ENCODE measurements at regions not wholly inside any gene's neighbourhood (a gene's known extent, or its start where the extent isn't known, plus 50 kb on each side); places are given as distances from the start of the nearest gene placed in this dataset.
"Not testable (repeated sequence)": the region's sequence is repeated elsewhere in the genome, so short reads cannot be mapped to it uniquely, and the experiment has no call there.

GRCh38 chr16:60611844-60612243 is 1424.4 kb downstream of the CDH8 start:
- no peak overlapping the region for H3K4me3 ChIP-seq (ENCODE audit: low read length)
- H3K36me3 ChIP-seq (ENCODE audit: control insufficient read depth, insufficient read depth, low read length): no peaks in the 10 kb centered on the region
- no peak overlapping the region for H3K9ac ChIP-seq (ENCODE audit: low read length)
- no peaks in the 10 kb centered on the region for H3K27me3 ChIP-seq (ENCODE audit: control insufficient read depth, insufficient read depth, low read length)
- no peak overlapping the region for H3K27ac ChIP-seq (ENCODE audit: low read depth, low read length)
- no peaks in the 10 kb centered on the region for H3K4me1 ChIP-seq (ENCODE audit: control insufficient read depth, insufficient read depth, low read length)

GRCh38 chr16:60608971-60609370 is 1427.3 kb downstream of the CDH8 start:
- no peak overlapping the region for H3K4me3 ChIP-seq (ENCODE audit: low read length)
- no peaks in the 10 kb centered on the region for H3K27me3 ChIP-seq (ENCODE audit: control insufficient read depth, insufficient read depth, low read length)
- H3K4me1 ChIP-seq (ENCODE audit: control insufficient read depth, insufficient read depth, low read length): no peaks in the 10 kb centered on the region

GRCh38 chr16:60605652-60606051 is 1430.6 kb downstream of the CDH8 start:
- H3K27me3 ChIP-seq (ENCODE audit: control insufficient read depth, insufficient read depth, low read length); H3K4me3 ChIP-seq (ENCODE audit: low read length); H3K9ac ChIP-seq (ENCODE audit: low read length); H3K36me3 ChIP-seq (ENCODE audit: control insufficient read depth, insufficient read depth, low read length); H3K27ac ChIP-seq (ENCODE audit: low read depth, low read length); H3K4me1 ChIP-seq (ENCODE audit: control insufficient read depth, insufficient read depth, low read length): not testable (repeated sequence)

More at GRCh38 chr16:60608971-60609370, 1427.3 kb downstream of the CDH8 start:
- Histone ChIP-seq H3K36me3 (ENCODE audit: control insufficient read depth, insufficient read depth, low read length) (no peaks in the 10 kb centered on the region), H3K9ac (ENCODE audit: low read length) (no peak overlapping the region), H3K27ac (ENCODE audit: low read depth, low read length) (no peak overlapping the region)

DNA sequence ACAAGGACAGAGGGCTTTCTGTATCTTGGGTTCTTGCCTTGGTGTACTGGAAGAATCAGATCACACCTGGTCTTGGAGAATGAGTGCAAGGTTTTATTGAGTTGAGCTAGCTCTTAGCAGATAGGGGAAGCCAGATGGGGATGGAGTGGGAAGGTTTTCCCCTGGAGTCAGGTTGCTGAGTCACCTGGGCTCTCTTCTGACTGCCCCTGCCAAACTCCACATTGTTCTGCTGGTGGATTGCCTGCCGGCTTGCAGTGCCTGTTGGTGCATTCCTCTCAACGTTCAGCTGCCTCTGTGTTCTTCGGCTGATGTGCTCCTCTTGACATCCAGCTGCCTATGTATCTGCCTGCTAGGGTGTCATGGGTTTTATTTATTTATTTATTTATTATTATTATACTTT is 1431.1 kb downstream of the CDH8 start:
- H3K4me3 ChIP-seq (ENCODE audit: low read length): no peak overlapping the region
- no peak overlapping the region for H3K27ac ChIP-seq (ENCODE audit: low read depth, low read length)
- no peaks in the 10 kb centered on the region for H3K36me3 ChIP-seq (ENCODE audit: control insufficient read depth, insufficient read depth, low read length)
- H3K9ac ChIP-seq (ENCODE audit: low read length): no peak overlapping the region
- H3K27me3 ChIP-seq (ENCODE audit: control insufficient read depth, insufficient read depth, low read length): no peaks in the 10 kb centered on the region
- H3K4me1 ChIP-seq (ENCODE audit: control insufficient read depth, insufficient read depth, low read length): no peaks in the 10 kb centered on the region

DNA sequence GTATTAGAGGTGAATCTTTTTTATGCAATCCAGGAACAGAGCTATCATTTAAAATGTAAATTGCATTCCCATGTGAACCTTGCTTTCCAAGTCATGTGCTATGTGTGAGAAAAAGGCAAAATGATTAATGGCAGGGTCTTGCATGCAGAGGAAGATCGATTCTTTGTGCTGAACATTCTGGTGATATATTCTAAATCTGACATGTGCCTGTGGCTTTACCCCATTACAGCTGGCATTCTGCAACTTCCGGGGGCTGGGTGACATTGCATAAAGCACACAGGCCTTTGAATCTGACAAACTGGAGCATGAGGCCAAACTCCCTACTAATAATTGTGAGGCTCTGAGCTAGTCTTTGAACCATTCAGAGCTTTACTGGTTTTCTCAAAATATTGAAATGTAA is 1449.7 kb downstream of the CDH8 start:
- H3K9ac ChIP-seq (ENCODE audit: low read length): no peak overlapping the region
- H3K4me3 ChIP-seq (ENCODE audit: low read length): no peak overlapping the region
- H3K4me1 ChIP-seq (ENCODE audit: control insufficient read depth, insufficient read depth, low read length): no peaks in the 10 kb centered on the region
- no peaks in the 10 kb centered on the region for H3K36me3 ChIP-seq (ENCODE audit: control insufficient read depth, insufficient read depth, low read length)
- H3K27ac ChIP-seq (ENCODE audit: low read depth, low read length): no peak overlapping the region
- H3K27me3 ChIP-seq (ENCODE audit: control insufficient read depth, insufficient read depth, low read length): no peaks in the 10 kb centered on the region

- Histone ChIP-seq H3K9ac (ENCODE audit: low read length) (no peak overlapping the region), H3K4me1 (ENCODE audit: control insufficient read depth, insufficient read depth, low read length) (no peaks in the 10 kb centered on the region), H3K27ac (ENCODE audit: low read depth, low read length) (no peak overlapping the region), H3K36me3 (ENCODE audit: control insufficient read depth, insufficient read depth, low read length) (no peaks in the 10 kb centered on the region), H3K27me3 (ENCODE audit: control insufficient read depth, insufficient read depth, low read length) (no peaks in the 10 kb centered on the region), H3K4me3 (ENCODE audit: low read length) (no peak overlapping the region)
These were observed 1453.7 kb downstream of the CDH8 start for GRCh38 chr16:60582528-60582927.

DNA sequence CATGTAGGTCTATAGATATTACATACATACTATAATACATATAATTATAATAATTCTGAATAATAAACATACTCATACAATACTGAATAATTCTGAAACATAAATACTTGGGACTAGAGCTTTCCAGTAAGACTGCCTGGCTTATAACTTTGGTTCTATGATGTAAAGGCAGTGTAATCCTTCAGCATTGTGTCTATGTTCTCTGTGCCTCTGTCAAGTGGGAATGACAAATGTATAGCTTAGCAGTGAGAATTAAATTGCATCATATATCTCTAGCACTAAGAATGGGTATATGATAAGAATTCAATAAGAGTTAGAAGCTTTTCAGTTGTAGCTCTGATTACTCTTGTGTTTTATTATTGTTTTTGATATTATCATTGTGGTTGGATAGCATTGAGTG is 1469.3 kb downstream of the CDH8 start:
- H3K27ac ChIP-seq (ENCODE audit: low read depth, low read length): no peak overlapping the region
- H3K27me3 ChIP-seq (ENCODE audit: control insufficient read depth, insufficient read depth, low read length): no peaks in the 10 kb centered on the region
- no peak overlapping the region for H3K4me3 ChIP-seq (ENCODE audit: low read length)
- no peaks in the 10 kb centered on the region for H3K36me3 ChIP-seq (ENCODE audit: control insufficient read depth, insufficient read depth, low read length)
- no peaks in the 10 kb centered on the region for H3K4me1 ChIP-seq (ENCODE audit: control insufficient read depth, insufficient read depth, low read length)
- no peak overlapping the region for H3K9ac ChIP-seq (ENCODE audit: low read length)

- Histone ChIP-seq H3K36me3 (ENCODE audit: control insufficient read depth, insufficient read depth, low read length) (no peaks in the 10 kb centered on the region), H3K4me1 (ENCODE audit: control insufficient read depth, insufficient read depth, low read length) (no peaks in the 10 kb centered on the region), H3K27me3 (ENCODE audit: control insufficient read depth, insufficient read depth, low read length) (no peaks in the 10 kb centered on the region), H3K27ac (ENCODE audit: low read depth, low read length) (no peak overlapping the region), H3K4me3 (ENCODE audit: low read length) (no peak overlapping the region), H3K9ac (ENCODE audit: low read length) (no peak overlapping the region)
These were observed 1471.7 kb downstream of the CDH8 start for GRCh38 chr16:60564588-60564987.

DNA sequence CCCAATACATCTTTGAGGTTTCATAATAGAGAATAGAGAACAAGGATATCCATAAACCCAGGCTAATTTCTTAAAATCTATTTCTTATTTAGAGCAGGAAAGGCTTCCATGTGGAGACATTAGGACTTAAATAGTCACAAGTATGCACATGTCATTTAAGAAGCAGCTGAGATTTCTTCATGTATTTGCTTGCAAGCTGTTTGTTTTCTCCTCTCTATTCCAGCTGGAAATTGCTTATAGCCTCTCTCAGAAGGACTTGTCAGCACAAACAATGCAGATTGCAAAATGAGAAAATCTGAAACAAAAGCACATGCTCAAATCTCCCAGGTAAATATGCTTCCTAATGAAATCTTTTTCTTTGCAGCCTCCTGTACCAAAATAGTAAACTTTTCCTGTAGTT is 1473.1 kb downstream of the CDH8 start:
- H3K9ac ChIP-seq (ENCODE audit: low read length): no peak overlapping the region
- H3K4me3 ChIP-seq (ENCODE audit: low read length): no peak overlapping the region
- no peaks in the 10 kb centered on the region for H3K36me3 ChIP-seq (ENCODE audit: control insufficient read depth, insufficient read depth, low read length)
- H3K27me3 ChIP-seq (ENCODE audit: control insufficient read depth, insufficient read depth, low read length): no peaks in the 10 kb centered on the region
- H3K27ac ChIP-seq (ENCODE audit: low read depth, low read length): no peak overlapping the region
- H3K4me1 ChIP-seq (ENCODE audit: control insufficient read depth, insufficient read depth, low read length): no peaks in the 10 kb centered on the region

DNA sequence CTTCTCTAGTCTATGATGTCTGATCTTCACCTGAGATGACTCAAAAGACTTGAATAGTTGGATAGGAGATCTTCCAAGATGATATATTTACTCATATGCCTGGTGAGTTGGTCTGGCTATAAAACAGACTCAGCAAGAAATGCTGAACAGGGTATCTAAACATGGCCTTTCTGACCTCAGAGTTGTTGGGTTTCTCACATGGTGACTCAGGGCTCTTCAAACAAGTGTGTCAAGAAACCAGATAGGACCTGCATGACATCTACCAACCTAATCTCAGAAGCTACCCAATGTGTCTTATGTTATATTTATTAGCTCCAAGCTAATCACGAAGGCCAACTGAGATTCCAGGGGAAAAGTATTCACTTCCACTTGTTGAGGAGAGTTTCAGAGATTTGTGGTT is 1477.3 kb downstream of the CDH8 start:
- no peak overlapping the region for H3K4me3 ChIP-seq (ENCODE audit: low read length)
- no peaks in the 10 kb centered on the region for H3K36me3 ChIP-seq (ENCODE audit: control insufficient read depth, insufficient read depth, low read length)
- H3K9ac ChIP-seq (ENCODE audit: low read length): no peak overlapping the region

GRCh38 chr16:60553090-60553757 is 1483.0 kb downstream of the CDH8 start:
- Histone ChIP-seq H3K36me3 (ENCODE audit: control insufficient read depth, insufficient read depth, low read length) (no peaks in the 10 kb centered on the region), H3K4me1 (ENCODE audit: control insufficient read depth, insufficient read depth, low read length) (no peaks in the 10 kb centered on the region), H3K4me3 (ENCODE audit: low read length) (no peak overlapping the region), H3K27me3 (ENCODE audit: control insufficient read depth, insufficient read depth, low read length) (no peaks in the 10 kb centered on the region), H3K9ac (ENCODE audit: low read length) (no peak overlapping the region), H3K27ac (ENCODE audit: low read depth, low read length) (no peak overlapping the region)

More for the DNA sequence above, 1477.3 kb downstream of the CDH8 start:
- no peaks in the 10 kb centered on the region for H3K4me1 ChIP-seq (ENCODE audit: control insufficient read depth, insufficient read depth, low read length)
- no peak overlapping the region for H3K27ac ChIP-seq (ENCODE audit: low read depth, low read length)
- H3K27me3 ChIP-seq (ENCODE audit: control insufficient read depth, insufficient read depth, low read length): no peaks in the 10 kb centered on the region

GRCh38 chr16:60541535-60541934 is 1494.7 kb downstream of the CDH8 start:
- Histone ChIP-seq H3K4me1 (ENCODE audit: control insufficient read depth, insufficient read depth, low read length) (no peaks in the 10 kb centered on the region), H3K9ac (ENCODE audit: low read length) (no peak overlapping the region), H3K4me3 (ENCODE audit: low read length) (no peak overlapping the region), H3K36me3 (ENCODE audit: control insufficient read depth, insufficient read depth, low read length) (no peaks in the 10 kb centered on the region), H3K27ac (ENCODE audit: low read depth, low read length) (no peak overlapping the region), H3K27me3 (ENCODE audit: control insufficient read depth, insufficient read depth, low read length) (no peaks in the 10 kb centered on the region)

DNA sequence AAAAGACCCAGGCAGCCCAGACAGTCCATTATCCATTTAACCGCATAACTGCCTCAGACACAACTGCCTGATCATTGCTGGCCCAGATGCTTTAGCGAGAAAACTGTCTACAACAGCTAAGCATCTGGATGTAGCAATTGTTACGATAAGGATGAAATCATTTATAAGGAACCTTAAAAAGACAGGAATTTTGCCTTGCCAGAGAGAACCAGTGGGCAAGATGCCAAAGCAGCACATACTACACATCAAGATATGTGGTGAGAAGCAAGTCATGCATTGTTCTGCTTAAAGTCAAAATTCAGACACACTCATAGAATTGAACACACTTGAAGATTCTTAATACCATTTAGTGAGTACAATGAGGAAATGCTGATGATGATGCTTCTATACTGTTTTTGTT is 1525.3 kb downstream of the CDH8 start:
- Histone ChIP-seq H3K27me3 (ENCODE audit: control insufficient read depth, insufficient read depth, low read length) (no peaks in the 10 kb centered on the region), H3K36me3 (ENCODE audit: control insufficient read depth, insufficient read depth, low read length) (no peaks in the 10 kb centered on the region), H3K9ac (ENCODE audit: low read length) (no peak overlapping the region), H3K4me1 (ENCODE audit: control insufficient read depth, insufficient read depth, low read length) (no peaks in the 10 kb centered on the region), H3K4me3 (ENCODE audit: low read length) (no peak overlapping the region), H3K27ac (ENCODE audit: low read depth, low read length) (no peak overlapping the region)

Data from rectal smooth muscle tissue (tissue), 1 donor.